Endothelial cell of umbilical vein (primary cell): ENCODE measurements at regions not wholly inside any gene's neighbourhood (a gene's known extent, or its start where the extent isn't known, plus 50 kb on each side); places are given as distances from the start of the nearest gene placed in this dataset.

ENCODE experiments used
- BruUV-seq: library from RNA; stranded (reverse); fragments of 400-500 nt; replicated peaks from 2 replicates; lab custom pipeline; 2021; lab: Mats Ljungman, UMichigan
- CTCF ChIA-PET: fragments of 300-600, 350-600 bp; sonication (Branson Sonifier 250); formaldehyde crosslinking; loops from one replicate; lab custom pipeline; 2021; ENCODE audit warnings: antibody characterized with exemption, inconsistent platforms; lab: Charles Lee
- POLR2A ChIA-PET: fragments of 300-600, 350-600 bp; sonication (Branson Sonifier 250); formaldehyde crosslinking; loops from one replicate; lab custom pipeline; 2021; ENCODE audit warnings: antibody characterized with exemption, inconsistent platforms; lab: Charles Lee
- DNase-seq: peaks from one replicate; pipeline ENCODE4 v3.0.0-alpha.2; 2011; ENCODE audit warnings: low read depth, low spot score
- FAIRE-seq: peaks from 2 replicates; lab custom pipeline; 2011; peaks lifted over from hg19 to GRCh38; lab: Jason Lieb, UNC
- H2AFZ ChIP-seq: 2 replicates; pipeline ENCODE4 v1.6.0; 2012; ENCODE audit warnings: low read depth, low read length, control low read depth, inconsistent platforms
- H3K27ac ChIP-seq: 2 replicates; pipeline ENCODE4 v1.5.1; 2011; ENCODE audit warnings: low read depth, mild to moderate bottlenecking, control low read depth, low read length, moderate library complexity; ENCODE audit not compliant: insufficient read depth
- H3K27me3 ChIP-seq, 2 experiments: 2 replicates each; pipeline versions ENCODE4 v1.6.0 to v1.6.1; 2011; ENCODE audit warnings: low read length in 2 of 2, mixed read lengths in 1 of 2; ENCODE audit not compliant: control insufficient read depth in 2 of 2, insufficient read depth in 2 of 2
- H3K36me3 ChIP-seq, 2 experiments: 2 replicates in 1 of 2; 3 replicates in 1 of 2; pipeline ENCODE4 v1.5.1; 2011; ENCODE audit warnings: low read length in 2 of 2, mild to moderate bottlenecking in 1 of 2, moderate library complexity in 1 of 2; ENCODE audit not compliant: control insufficient read depth in 2 of 2, insufficient read depth in 2 of 2; ENCODE audit errors: extremely low read depth in 1 of 2
- H3K4me1 ChIP-seq: 3 replicates; pipeline ENCODE4 v1.5.1; 2011; ENCODE audit warnings: mild to moderate bottlenecking, low read length; ENCODE audit not compliant: control insufficient read depth, insufficient read depth; ENCODE audit errors: extremely low read depth
- H3K4me2 ChIP-seq: 2 replicates; pipeline ENCODE4 v1.6.1; 2011; ENCODE audit warnings: low read length, control low read depth, mixed read lengths; ENCODE audit not compliant: insufficient read depth
- H3K4me3 ChIP-seq, 3 experiments: fragments of 200-600 bp in 1 of 3; sonication (generic), shearing (Covaris generic) in 1 of 3; replicated peaks in 1 of 3; 2 replicates each; pipeline ENCODE4 v1.5.1; 2011 to 2016; ENCODE audit warnings: control low read depth in 3 of 3, low read length in 3 of 3, mild to moderate bottlenecking in 2 of 3, inconsistent platforms in 1 of 3, low read depth in 1 of 3, moderate library complexity in 1 of 3; ENCODE audit not compliant: insufficient read depth in 1 of 3
- H3K79me2 ChIP-seq: 2 replicates; pipeline ENCODE4 v1.6.0; 2012; ENCODE audit warnings: low read length, inconsistent platforms; ENCODE audit not compliant: control insufficient read depth, insufficient read depth
- H3K9ac ChIP-seq: replicated peaks from 2 replicates; pipeline ENCODE3; 2011; ENCODE audit warnings: low read length, control low read depth; ENCODE audit not compliant: insufficient read depth; ENCODE audit errors: extremely low read depth
- H3K9me1 ChIP-seq: replicated peaks from 3 replicates; pipeline ENCODE4 v1.6.0; 2011; ENCODE audit warnings: mild to moderate bottlenecking, low read length; ENCODE audit not compliant: control insufficient read depth, insufficient read depth; ENCODE audit errors: extremely low read depth
- H3K9me3 ChIP-seq: replicated peaks from 2 replicates; pipeline ENCODE4 v1.5.1; 2012; ENCODE audit warnings: low read length, inconsistent platforms; ENCODE audit not compliant: control insufficient read depth, insufficient read depth
- H4K20me1 ChIP-seq: replicated peaks from 2 replicates; pipeline ENCODE3; 2011; ENCODE audit warnings: mild to moderate bottlenecking, low read length; ENCODE audit not compliant: control insufficient read depth, insufficient read depth; ENCODE audit errors: extremely low read depth
- CTCF ChIP-seq, 2 donors: IDR thresholded peaks; 1 replicate in 1 of 2; 2 replicates in 1 of 2; pipeline ENCODE4 v1.5.1; 2011; ENCODE audit warnings: low read length in 2 of 2, mild to moderate bottlenecking in 2 of 2, moderate library complexity in 2 of 2, control low read depth in 1 of 2, inconsistent platforms in 1 of 2, low read depth in 1 of 2; ENCODE audit not compliant: insufficient read depth in 1 of 2; ENCODE audit errors: extremely low read depth in 1 of 2
- EZH2 ChIP-seq: IDR thresholded peaks from 2 replicates; pipeline ENCODE4 v1.6.1; 2012; ENCODE audit warnings: borderline replicate concordance, low read depth, mild to moderate bottlenecking, moderate library complexity, low read length, inconsistent platforms; ENCODE audit not compliant: severe bottlenecking
- FOS ChIP-seq: IDR thresholded peaks from 2 replicates; pipeline ENCODE4 v1.6.1; 2011; ENCODE audit warnings: mild to moderate bottlenecking, low read length, moderate library complexity, borderline replicate concordance; ENCODE audit not compliant: insufficient read depth
- GATA2 ChIP-seq: IDR thresholded peaks from 2 replicates; pipeline ENCODE4 v1.7.0; 2011; ENCODE audit warnings: low read depth, mild to moderate bottlenecking, moderate library complexity, mixed read lengths, low read length; ENCODE audit not compliant: insufficient read length, insufficient read depth
- JUN ChIP-seq: IDR thresholded peaks from 2 replicates; pipeline ENCODE4 v1.6.1; 2011; ENCODE audit warnings: borderline replicate concordance, low read depth; ENCODE audit not compliant: insufficient read length, insufficient read depth
- MAX ChIP-seq: IDR thresholded peaks from 2 replicates; pipeline ENCODE4 v1.6.1; 2011; ENCODE audit not compliant: insufficient read depth, insufficient read length
- MYC ChIP-seq: IDR thresholded peaks from one replicate; pipeline ENCODE4 v1.6.1; 2011; ENCODE audit warnings: mild to moderate bottlenecking, low read depth, low read length
- POLR2A ChIP-seq: IDR thresholded peaks from 2 replicates; pipeline ENCODE4 v1.6.1; 2012; ENCODE audit warnings: low read depth, mild to moderate bottlenecking, control low read depth, low read length
- POLR2AphosphoS5 ChIP-seq: IDR thresholded peaks from 2 replicates; pipeline ENCODE4 v1.6.1; 2012; ENCODE audit warnings: low read depth, mild to moderate bottlenecking, control low read depth, low read length, moderate library complexity; ENCODE audit not compliant: insufficient read depth
- dilution Hi-C: fragments of 300-500 bp; cut with MboI; formaldehyde crosslinking; loops from one replicate; pipeline ENCODE4 v1.15.0; 2019; ENCODE audit warnings: low sequenced_read_pairs; ENCODE audit not compliant: extremely low pct_ligation_motif_present
- intact Hi-C: fragments of 100-400 bp; cut with micrococcal nuclease; formaldehyde crosslinking; loops from one replicate; pipeline ENCODE4 v1.10.0; 2022

GRCh38 chr1:63214553-63214952, 107.8 kb upstream of the FOXD3 start:
- Histone ChIP-seq H3K4me1 (no peaks in the 10 kb centered on the region), H3K4me3 (no peak overlapping the region), H3K9me1 (no peaks in the 10 kb centered on the region), H4K20me1 (no peaks in the 10 kb centered on the region), H3K9me3 (no peaks in the 10 kb centered on the region), H3K36me3 (no peaks in the 10 kb centered on the region), H3K4me2 (no peak overlapping the region), H3K9ac (no peak overlapping the region), H3K27ac (no peak overlapping the region), H2AFZ (no peak overlapping the region), H3K27me3 (no peaks in the 10 kb centered on the region), H3K79me2 (no peaks in the 10 kb centered on the region)
- dilution Hi-C loops (no loop called here), intact Hi-C loops (no loop called here)
- CTCF ChIA-PET: no interaction called here
- BruUV-seq: no TSS peak
- DNase-seq: no peak
- FAIRE-seq: no peak
- TF ChIP-seq POLR2AphosphoS5: no peak
- no peak for TF ChIP-seq CTCF (IDR thresholded peaks at IDR 0.05; ENCODE audit: extremely low read depth in 1 of 2, insufficient read depth in 1 of 2, low read depth in 1 of 2, low read length in 2 of 2)
- no peak for TF ChIP-seq POLR2A
- TF ChIP-seq MYC: no peak
- TF ChIP-seq FOS: no peak
- no peak for TF ChIP-seq MAX
- no peak for TF ChIP-seq GATA2
- no peak for TF ChIP-seq EZH2
- no peak for TF ChIP-seq JUN
- POLR2A ChIA-PET: no interaction called here
